A549 (cell line): ENCODE measurements at regions not wholly inside any gene's neighbourhood (a gene's known extent, or its start where the extent isn't known, plus 50 kb on each side); places are given as distances from the start of the nearest gene placed in this dataset.

Source experiments
- ATAC-seq, 2 experiments: fragments of 200-7000 bp in 1 of 2; fragments of >200 bp in 1 of 2; cut with Nextera tagmentation in 1 of 2; cut with Tn5 transposase in 1 of 2; 3 replicates each; pipeline versions ENCODE4 v1.8.0 to v1.9.1; 2018 to 2020; ENCODE audit warnings: mild to moderate bottlenecking in 1 of 2, moderate library complexity in 1 of 2
- CTCF ChIA-PET: fragments of 300-600 bp; sonication (Branson Sonifier 250); formaldehyde crosslinking; extraction: SDS; loops from one replicate; lab custom pipeline; 2021; ENCODE audit warnings: antibody characterized with exemption, inconsistent platforms; lab: Yijun Ruan, JAX
- POLR2A ChIA-PET: fragments of 350-600 bp; formaldehyde crosslinking; extraction: SDS; loops from one replicate; lab custom pipeline; 2021; ENCODE audit warnings: antibody characterized with exemption, inconsistent platforms; lab: Yijun Ruan, JAX
- DNase-seq, 2 experiments: peaks; one replicate each; pipeline versions ENCODE4 v3.0.0 to v3.0.0-alpha.2; 2011 to 2016; ENCODE audit warnings: low read depth in 1 of 2, low spot score in 1 of 2
- FAIRE-seq: peaks from 2 replicates; lab custom pipeline; 2011; peaks lifted over from hg19 to GRCh38; lab: Jason Lieb, UNC
- H3K27ac ChIP-seq, 2 experiments: fragments of >200 bp; sonication (Bioruptor Twin); formaldehyde crosslinking; 3 replicates each; pipeline ENCODE4 v1.5.1; 2016 to 2017
- H3K4me1 ChIP-seq: fragments of >200 bp; sonication (Bioruptor Twin); formaldehyde crosslinking; 3 replicates; pipeline ENCODE4 v1.6.1; 2016
- H3K4me2 ChIP-seq: fragments of >200 bp; sonication (Bioruptor Twin); formaldehyde crosslinking; 3 replicates; pipeline ENCODE4 v1.6.1; 2016
- H3K4me3 ChIP-seq: fragments of >200 bp; sonication (Bioruptor Twin); formaldehyde crosslinking; 3 replicates; pipeline ENCODE4 v1.5.1; 2016
- H3K9me3 ChIP-seq: fragments of >200 bp; sonication (Bioruptor Twin); formaldehyde crosslinking; 3 replicates; pipeline ENCODE4 v1.6.1; 2016
- BHLHE40 ChIP-seq: IDR thresholded peaks from 2 replicates; pipeline ENCODE4 v1.6.1; 2012; ENCODE audit warnings: low read depth, low read length, inconsistent platforms
- CBX8 ChIP-seq: fragments of 200-600 bp; sonication (generic); IDR thresholded peaks from 2 replicates; pipeline ENCODE4 v1.6.1; 2016
- CHD4 ChIP-seq: fragments of 200-600 bp; sonication (generic); IDR thresholded peaks from 2 replicates; pipeline ENCODE4 v1.6.1; 2016; ENCODE audit warnings: antibody characterized with exemption, mild to moderate bottlenecking, borderline replicate concordance
- CTCF ChIP-seq: fragments of >200 bp; sonication (Bioruptor Twin); formaldehyde crosslinking; IDR thresholded peaks from 3 replicates; pipeline ENCODE4 v1.5.1; 2016
- EP300 ChIP-seq, 2 experiments: fragments of >200 bp; sonication (Bioruptor Twin); formaldehyde crosslinking; IDR thresholded peaks; 2 replicates in 1 of 2; 3 replicates in 1 of 2; pipeline ENCODE4 v1.6.1; 2016 to 2017
- HMGXB4 ChIP-seq: fragments of 250-450 bp; sonication (Bioruptor Pico); IDR thresholded peaks from 2 replicates; pipeline ENCODE4 v1.5.0; 2021; ENCODE audit warnings: mild to moderate bottlenecking, moderate library complexity, borderline replicate concordance
- HOXA7 ChIP-seq: fragments of 250-450 bp; sonication (Bioruptor Pico); IDR thresholded peaks from 2 replicates; pipeline ENCODE4 v1.5.0; 2020; ENCODE audit warnings: mild to moderate bottlenecking, moderate library complexity
- HOXB5 ChIP-seq: fragments of 250-450 bp; sonication (Bioruptor Pico); IDR thresholded peaks from 2 replicates; pipeline ENCODE4 v1.5.0; 2020; ENCODE audit warnings: mild to moderate bottlenecking, moderate library complexity
- JUNB ChIP-seq: fragments of >200 bp; sonication (Bioruptor Twin); formaldehyde crosslinking; IDR thresholded peaks from 2 replicates; pipeline ENCODE4 v1.6.1; 2016
- KDM5A ChIP-seq: fragments of 200-600 bp; sonication (generic); IDR thresholded peaks from 2 replicates; pipeline ENCODE4 v1.6.1; 2016; ENCODE audit warnings: antibody characterized with exemption, mild to moderate bottlenecking
- MAFK ChIP-seq: fragments of 450-650 bp; IDR thresholded peaks from 2 replicates; pipeline ENCODE4 v1.6.1; 2014; ENCODE audit not compliant: partially characterized antibody
- MYC ChIP-seq: IDR thresholded peaks from 2 replicates; pipeline ENCODE4 v1.6.1; 2012; ENCODE audit warnings: mild to moderate bottlenecking, inconsistent platforms, low read length, improper control_type of control experiment, borderline replicate concordance
- NFE2L2 ChIP-seq: fragments of 150-350 bp; conservative IDR thresholded peaks from 2 replicates; pipeline ENCODE4 v1.6.1; 2014; ENCODE audit warnings: low read length
- NR3C1 ChIP-seq: fragments of >200 bp; sonication (Bioruptor Twin); formaldehyde crosslinking; IDR thresholded peaks from 3 replicates; pipeline ENCODE4 v1.6.1; 2017
- POLR2A ChIP-seq: IDR thresholded peaks from 2 replicates; pipeline ENCODE4 v1.6.1; 2012; ENCODE audit warnings: mild to moderate bottlenecking, low read length
- POLR2AphosphoS2 ChIP-seq: conservative IDR thresholded peaks from 2 replicates; pipeline ENCODE4 v1.6.1; 2012; ENCODE audit warnings: low read length, improper control_type of control experiment, inconsistent platforms
- RAD21 ChIP-seq, 2 experiments: fragments of >200 bp in 1 of 2; sonication (Bioruptor Twin) in 1 of 2; formaldehyde crosslinking in 1 of 2; IDR thresholded peaks in 1 of 2; conservative IDR thresholded peaks in 1 of 2; 2 replicates in 1 of 2; 3 replicates in 1 of 2; pipeline ENCODE4 v1.6.1; 2012 to 2018; ENCODE audit warnings: inconsistent platforms in 1 of 2
- RNF2 ChIP-seq: fragments of 200-600 bp; sonication (generic); IDR thresholded peaks from 2 replicates; pipeline ENCODE4 v1.6.1; 2016; ENCODE audit warnings: low read depth, mild to moderate bottlenecking, antibody characterized with exemption, moderate library complexity, borderline replicate concordance
- SMC3 ChIP-seq: fragments of >200 bp; sonication (Bioruptor Twin); formaldehyde crosslinking; IDR thresholded peaks from 3 replicates; pipeline ENCODE4 v1.6.1; 2018; ENCODE audit warnings: inconsistent platforms
- SREBF2 ChIP-seq: fragments of 450-650 bp; IDR thresholded peaks from 2 replicates; pipeline ENCODE4 v1.6.1; 2014; ENCODE audit warnings: mild to moderate bottlenecking, moderate library complexity
- TFCP2L1 ChIP-seq: fragments of 250-450 bp; sonication (Bioruptor Pico); IDR thresholded peaks from 2 replicates; pipeline ENCODE4 v1.5.0; 2021; ENCODE audit warnings: mild to moderate bottlenecking
- TP53 ChIP-seq: fragments of 250-450 bp; sonication (Bioruptor Pico); IDR thresholded peaks from 2 replicates; pipeline ENCODE4 v1.5.0; 2021; ENCODE audit warnings: mild to moderate bottlenecking, moderate library complexity
- USF2 ChIP-seq: fragments of 450-650 bp; IDR thresholded peaks from 2 replicates; pipeline ENCODE4 v1.6.1; 2014; ENCODE audit warnings: antibody characterized with exemption
- ZC3H11A ChIP-seq: fragments of 450-650 bp; IDR thresholded peaks from 2 replicates; pipeline ENCODE4 v1.6.1; 2014; ENCODE audit warnings: antibody characterized with exemption, mild to moderate bottlenecking
- ZNF302 ChIP-seq: fragments of 250-450 bp; sonication (Bioruptor Pico); IDR thresholded peaks from 2 replicates; pipeline ENCODE4 v1.9.0; 2021; ENCODE audit warnings: inconsistent platforms, mild to moderate bottlenecking, moderate library complexity
- ZSCAN20 ChIP-seq: fragments of 250-450 bp; sonication (Bioruptor Pico); IDR thresholded peaks from 2 replicates; pipeline ENCODE4 v1.8.0; 2022; ENCODE audit warnings: mild to moderate bottlenecking, moderate library complexity
- WGBS: methylation state at CpG from one replicate; pipeline ENCODE4 v1.1.6; 2017; ENCODE audit errors: missing lambda C conversion rate; 5-methylcytosine and 5-hydroxymethylcytosine counted together
- TF ChIP-seq, protein P1 (sequence below): fragments of >200 bp; sonication (Bioruptor Twin); formaldehyde crosslinking; IDR thresholded peaks from 2 replicates; pipeline ENCODE4 v1.6.1; 2016
- TF ChIP-seq, protein P2 (sequence below): fragments of 250-450 bp; sonication (Bioruptor Pico); IDR thresholded peaks from 2 replicates; pipeline ENCODE4 v1.5.0; 2020; ENCODE audit warnings: low read depth, mild to moderate bottlenecking, moderate library complexity

GRCh38 chrX:42975906-42976305 is 197.9 kb upstream of the PPP1R2C start (continued):
- no peak for TF ChIP-seq NR3C1
- no peak for TF ChIP-seq CBX8
- TF ChIP-seq, all 56 proteins: peak for 0

DNA sequence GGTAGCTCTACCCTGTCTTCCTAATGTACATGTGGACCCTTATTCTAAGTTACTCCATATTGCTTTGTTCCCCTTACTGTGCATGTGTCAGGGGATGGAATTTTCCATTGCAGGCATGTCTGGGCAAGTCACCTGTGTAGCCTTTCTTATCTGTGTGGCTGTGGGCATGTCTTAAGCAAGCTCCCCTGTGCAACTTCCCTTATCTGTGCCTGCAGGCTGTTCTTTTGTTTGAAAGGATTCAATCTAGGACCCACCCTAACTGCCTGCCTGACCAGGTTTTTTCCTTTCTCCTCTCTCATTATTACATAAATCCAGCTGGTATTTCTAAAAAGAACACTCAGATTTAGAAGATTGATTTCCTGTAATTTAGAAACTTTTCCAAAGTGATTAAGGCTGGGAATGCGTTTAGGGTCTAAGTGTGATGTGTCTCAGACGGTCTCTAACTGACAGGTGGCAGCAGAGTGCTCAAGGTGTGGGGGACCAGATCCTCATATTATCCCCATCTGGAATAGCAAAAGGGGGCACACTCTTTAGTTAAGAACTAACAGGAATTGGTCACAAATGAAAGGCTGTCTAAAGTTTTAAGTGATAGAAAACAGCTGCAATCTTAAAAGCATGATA is 198.9 kb upstream of the PPP1R2C start:
- FAIRE-seq (no peak), ATAC-seq (no peak), DNase-seq (peak in 1 of 2 experiments; percentile 18)
- Histone ChIP-seq H3K4me2 (no peak overlapping the region), H3K4me3 (no peak overlapping the region), H3K9me3 (no peaks in the 10 kb centered on the region), H3K4me1 (no peaks in the 10 kb centered on the region), H3K27ac (no peak overlapping the region; a peak in 1 of 6 replicates)
- WGBS = 47% methylated on average over 2 of the region's 2 CpGs
- TF ChIP-seq HOXB5 (CRISPR knock-in tag) = no peak
- TF ChIP-seq RNF2 = no peak
- TF ChIP-seq ZSCAN20 (CRISPR knock-in tag) = no peak
- no peak for TF ChIP-seq EP300 (IDR thresholded peaks at IDR 0.05)
- no peak for TF ChIP-seq CHD4
- no peak for TF ChIP-seq RAD21 (conservative IDR thresholded peaks at IDR 0.05 in 1 of 2, IDR thresholded peaks at IDR 0.05 in 1 of 2)
- TF ChIP-seq SREBF2 = no peak
- TF ChIP-seq NFE2L2 = no peak
- TF ChIP-seq POLR2A = no peak
- TF ChIP-seq USF2 = no peak
- TF ChIP-seq JUNB = no peak
- no peak for TF ChIP-seq ZC3H11A
- TF ChIP-seq BHLHE40 = no peak
- no peak for TF ChIP-seq CBX8
- TF ChIP-seq NR3C1 = no peak
- POLR2A ChIA-PET = no interaction called here
- CTCF ChIA-PET = no interaction called here

DNA sequence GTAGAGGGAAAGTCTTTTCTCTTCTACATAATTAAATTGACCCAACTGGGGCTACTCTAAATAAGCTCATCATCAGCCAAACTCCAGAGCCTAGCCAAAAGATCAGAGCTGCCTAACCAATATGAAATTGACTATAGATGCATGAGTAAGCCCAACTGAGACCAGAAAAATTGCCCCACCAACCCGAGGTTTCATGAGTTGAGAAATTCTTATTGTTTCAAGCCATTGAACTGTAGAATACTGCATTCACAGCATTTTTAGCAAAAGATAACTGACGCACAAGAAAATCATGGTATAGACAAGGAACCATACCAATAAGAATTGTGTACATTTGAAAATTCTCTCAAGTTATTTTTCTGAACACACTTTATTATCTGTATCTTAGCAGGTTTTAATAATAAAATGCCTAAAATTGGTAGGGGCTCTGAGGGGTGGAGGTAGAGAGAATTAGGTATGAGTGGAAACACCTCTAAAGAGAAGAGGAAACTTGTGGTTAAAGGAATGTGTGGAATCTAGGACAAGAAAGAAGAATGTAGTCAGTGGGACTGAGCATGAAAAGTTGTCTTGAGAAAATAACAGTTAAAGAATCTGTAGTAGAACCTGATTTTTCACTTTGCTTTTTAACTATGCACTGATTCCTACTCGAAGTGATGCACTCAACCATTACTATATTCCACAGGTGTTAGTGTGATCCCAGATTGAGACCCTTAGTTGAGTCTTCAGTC is 200.9 kb upstream of the PPP1R2C start:
- Histone ChIP-seq H3K4me3 (no peak overlapping the region), H3K4me1 (no peaks in the 10 kb centered on the region), H3K27ac (no peak overlapping the region), H3K9me3 (no peaks in the 10 kb centered on the region), H3K4me2 (no peak overlapping the region)
- DNase-seq = no peak
- TF ChIP-seq KDM5A (no peak), JUNB (no peak), CBX8 (no peak), SREBF2 (no peak)
- ChIA-PET POLR2A (no interaction called here), CTCF (no interaction called here)
- no peak for ATAC-seq
- FAIRE-seq = no peak
- 33% methylated on average over 3 of the region's 3 CpGs for WGBS

DNA sequence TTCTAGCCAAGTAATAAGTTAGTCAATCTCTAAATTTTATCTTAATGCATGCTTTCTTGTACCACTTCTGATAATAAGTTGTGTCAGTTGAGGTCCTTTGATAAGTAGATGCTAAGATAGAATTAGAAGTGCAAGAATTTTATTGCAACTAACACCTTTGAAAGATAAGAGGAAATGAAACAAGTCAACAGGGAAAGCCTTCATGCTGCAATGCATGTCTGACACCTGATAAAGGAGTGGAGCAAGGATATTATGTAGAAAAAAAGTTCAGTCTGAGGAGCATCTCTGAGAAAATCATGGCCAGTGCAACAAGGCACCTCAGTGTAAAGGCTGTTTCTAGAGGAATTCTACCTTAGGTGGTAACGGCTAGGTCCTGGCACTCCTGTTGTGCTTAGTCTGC is 210.7 kb upstream of the PPP1R2C start:
- no peak for FAIRE-seq
- Histone ChIP-seq H3K4me3 (no peak overlapping the region), H3K27ac (no peak overlapping the region), H3K9me3 (no peaks in the 10 kb centered on the region), H3K4me2 (no peak overlapping the region), H3K4me1 (no peaks in the 10 kb centered on the region)
- DNase-seq = no peak
- ChIA-PET CTCF (no interaction called here), POLR2A (no interaction called here)
- ATAC-seq = no peak
- 7% methylated on average over 1 of the region's 1 CpG for WGBS
- TF ChIP-seq TP53 (CRISPR knock-in tag) (no peak), HMGXB4 (CRISPR knock-in tag) (no peak), MYC (no peak), HOXA7 (CRISPR knock-in tag) (no peak), TFCP2L1 (no peak), ZNF302 (CRISPR knock-in tag) (no peak), POLR2AphosphoS2 (no peak), SMC3 (no peak), CTCF (no peak), MAFK (no peak), CBX8 (no peak), JUNB (no peak), KDM5A (no peak)
- TF ChIP-seq, protein P1, sequence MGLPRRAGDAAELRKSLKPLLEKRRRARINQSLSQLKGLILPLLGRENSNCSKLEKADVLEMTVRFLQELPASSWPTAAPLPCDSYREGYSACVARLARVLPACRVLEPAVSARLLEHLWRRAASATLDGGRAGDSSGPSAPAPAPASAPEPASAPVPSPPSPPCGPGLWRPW = no peak
- TF ChIP-seq, protein P2, sequence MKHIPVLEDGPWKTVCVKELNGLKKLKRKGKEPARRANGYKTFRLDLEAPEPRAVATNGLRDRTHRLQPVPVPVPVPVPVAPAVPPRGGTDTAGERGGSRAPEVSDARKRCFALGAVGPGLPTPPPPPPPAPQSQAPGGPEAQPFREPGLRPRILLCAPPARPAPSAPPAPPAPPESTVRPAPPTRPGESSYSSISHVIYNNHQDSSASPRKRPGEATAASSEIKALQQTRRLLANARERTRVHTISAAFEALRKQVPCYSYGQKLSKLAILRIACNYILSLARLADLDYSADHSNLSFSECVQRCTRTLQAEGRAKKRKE (CRISPR knock-in tag) = no peak
